ENCODE measurements at regions not wholly inside any gene's neighbourhood (a gene's known extent, or its start where the extent isn't known, plus 50 kb on each side); places are given as distances from the start of the nearest gene placed in this dataset.
"Not testable (repeated sequence)": the region's sequence is repeated elsewhere in the genome, so short reads cannot be mapped to it uniquely, and the experiment has no call there.

- no peak for DNase-seq
- TF ChIP-seq CTCF (IDR thresholded peaks at IDR 0.05) = no peak
- intact Hi-C loops (cut with DNase I; ENCODE audit: low total_unique reads) = no loop called here
- Histone ChIP-seq H3K36me3 (no peaks in the 10 kb centered on the region), H3K4me1 (peaks cover 0 to 32% (median 6%) of the 10 kb centered on the region in 4 donors), H3K27ac (no peak overlapping the region), H3K9me3 (no peaks in the 10 kb centered on the region), H3K4me3 (no peak overlapping the region), H3K27me3 (no peaks in the 10 kb centered on the region)
Observed at GRCh38 chr6:85346196-85346595, 103.7 kb upstream of the NT5E start.

DNA sequence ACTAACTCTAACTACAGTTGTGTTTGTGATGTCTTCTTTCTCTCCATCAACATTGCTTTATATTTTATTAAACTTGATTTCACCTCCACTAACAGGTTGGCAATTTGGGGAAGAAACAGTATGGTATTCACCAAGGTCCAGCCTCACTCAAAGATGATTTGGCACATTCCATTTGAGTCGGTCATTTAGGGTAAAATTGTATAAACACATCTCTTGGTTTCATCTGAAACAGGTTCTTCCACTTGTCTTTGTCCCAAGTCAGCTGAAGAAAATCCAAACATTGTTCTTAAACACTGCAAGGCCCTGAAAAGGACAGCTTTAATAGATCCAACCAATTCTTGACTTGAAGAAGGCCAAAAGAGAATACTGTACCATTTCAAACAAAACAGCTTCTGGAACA is 104.9 kb upstream of the NT5E start:
- H3K36me3 ChIP-seq = no peaks in the 10 kb centered on the region
- H3K27ac ChIP-seq = no peak overlapping the region
- no peaks in the 10 kb centered on the region for H3K27me3 ChIP-seq
- H3K9me3 ChIP-seq = no peaks in the 10 kb centered on the region
- peaks cover 0 to 32% (median 6%) of the 10 kb centered on the region in 4 donors for H3K4me1 ChIP-seq
- intact Hi-C loops (cut with DNase I; ENCODE audit: low total_unique reads) = no loop called here
- H3K4me3 ChIP-seq = no peak overlapping the region
- DNase-seq = no peak
- no peak for TF ChIP-seq CTCF (IDR thresholded peaks at IDR 0.05)

DNA sequence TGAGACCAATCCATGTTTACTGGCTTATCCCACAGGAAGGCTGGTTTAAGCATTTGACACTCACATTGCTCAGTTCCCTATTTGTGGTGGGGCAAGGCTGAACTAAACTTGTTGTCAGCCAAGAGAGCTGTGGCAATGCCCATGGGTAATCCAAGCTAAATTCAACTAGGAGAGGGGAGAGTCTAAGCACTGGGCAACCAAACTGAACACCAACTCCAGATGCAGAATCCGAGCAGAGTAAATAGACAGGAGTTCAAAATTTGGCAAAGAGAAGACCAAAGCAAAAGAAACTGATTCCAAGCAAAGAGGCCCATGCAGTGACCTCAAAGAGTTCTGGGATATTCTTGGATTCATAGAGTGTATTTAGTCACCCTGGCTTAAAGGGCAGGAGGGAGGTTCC is 106.5 kb upstream of the NT5E start:
- no peak overlapping the region for H3K4me3 ChIP-seq
- intact Hi-C loops (cut with DNase I; ENCODE audit: low total_unique reads) = no loop called here
- no peak for DNase-seq
- H3K27me3 ChIP-seq = no peaks in the 10 kb centered on the region
- no peak for TF ChIP-seq CTCF (IDR thresholded peaks at IDR 0.05)
- no peaks in the 10 kb centered on the region for H3K36me3 ChIP-seq
- H3K4me1 ChIP-seq = peaks cover 0 to 25% (median 5%) of the 10 kb centered on the region in 4 donors
- H3K27ac ChIP-seq = peak overlapping the region; percentile 5 to 13
- H3K9me3 ChIP-seq = no peaks in the 10 kb centered on the region

DNA sequence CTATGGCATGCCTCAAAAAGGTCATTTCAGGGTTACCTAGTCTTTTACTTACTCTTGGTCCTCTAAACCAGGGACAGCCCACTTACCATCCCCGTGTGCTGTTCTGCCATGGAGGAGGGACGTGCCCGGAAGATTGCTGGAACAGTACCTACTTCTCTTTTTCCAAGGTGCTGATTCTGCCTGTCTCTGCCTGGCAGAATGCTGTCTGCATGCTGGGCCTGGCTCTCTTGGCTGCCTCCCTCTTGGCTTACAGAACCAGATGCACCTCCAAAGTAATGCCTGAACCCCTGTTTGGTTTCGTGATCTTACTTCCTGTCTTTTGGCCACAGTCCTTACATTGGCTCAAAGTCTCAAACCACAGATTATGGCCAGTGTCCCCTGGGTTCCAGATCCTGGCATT is 120.7 kb upstream of the NT5E start:
- Histone ChIP-seq H3K4me3 (no peak overlapping the region), H3K9me3 (no peaks in the 10 kb centered on the region), H3K27me3 (no peaks in the 10 kb centered on the region), H3K36me3 (no peaks in the 10 kb centered on the region), H3K27ac (peak overlapping the region; percentile 43 to 50), H3K4me1 (peaks cover 0 to 13% (median 6%) of the 10 kb centered on the region in 4 donors)
- no peak for DNase-seq
- intact Hi-C loops (cut with DNase I; ENCODE audit: low total_unique reads) = loop anchor here (10.0 kb wide), 1 partner anchor 554 kb away; no protein-coding TSS in a partner anchor
- no peak for TF ChIP-seq CTCF (IDR thresholded peaks at IDR 0.05)

DNA sequence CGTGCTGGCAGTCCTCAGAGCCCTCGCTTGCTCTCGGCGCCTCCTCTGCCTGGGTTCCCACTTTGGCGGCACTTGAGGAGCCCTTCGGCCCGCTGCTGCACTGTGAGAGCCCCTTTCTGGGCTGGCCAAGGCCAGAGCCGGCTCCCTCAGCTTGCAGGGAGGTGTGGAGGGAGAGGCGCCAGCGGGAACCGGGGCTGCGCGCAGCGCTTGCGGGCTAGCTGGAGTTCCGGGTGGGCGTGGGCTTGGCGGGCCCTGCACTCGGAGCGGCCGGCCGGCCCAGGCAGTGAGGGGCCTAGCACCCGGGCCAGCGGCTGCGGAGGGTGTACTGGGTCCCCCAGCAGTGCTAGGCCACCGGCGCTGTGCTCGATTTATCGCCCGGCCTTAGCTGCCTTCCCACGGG is 124.1 kb upstream of the NT5E start:
- not testable (repeated sequence) for H3K27ac ChIP-seq, H3K27me3 ChIP-seq, H3K9me3 ChIP-seq, DNase-seq, H3K4me3 ChIP-seq, H3K36me3 ChIP-seq
- intact Hi-C loops (cut with DNase I; ENCODE audit: low total_unique reads) = loop anchor here (10.0 kb wide), 1 partner anchor 551 kb away; no protein-coding TSS in a partner anchor
- peaks cover 0 to 29% (median 6%) of the 10 kb centered on the region in 4 donors for H3K4me1 ChIP-seq

DNA sequence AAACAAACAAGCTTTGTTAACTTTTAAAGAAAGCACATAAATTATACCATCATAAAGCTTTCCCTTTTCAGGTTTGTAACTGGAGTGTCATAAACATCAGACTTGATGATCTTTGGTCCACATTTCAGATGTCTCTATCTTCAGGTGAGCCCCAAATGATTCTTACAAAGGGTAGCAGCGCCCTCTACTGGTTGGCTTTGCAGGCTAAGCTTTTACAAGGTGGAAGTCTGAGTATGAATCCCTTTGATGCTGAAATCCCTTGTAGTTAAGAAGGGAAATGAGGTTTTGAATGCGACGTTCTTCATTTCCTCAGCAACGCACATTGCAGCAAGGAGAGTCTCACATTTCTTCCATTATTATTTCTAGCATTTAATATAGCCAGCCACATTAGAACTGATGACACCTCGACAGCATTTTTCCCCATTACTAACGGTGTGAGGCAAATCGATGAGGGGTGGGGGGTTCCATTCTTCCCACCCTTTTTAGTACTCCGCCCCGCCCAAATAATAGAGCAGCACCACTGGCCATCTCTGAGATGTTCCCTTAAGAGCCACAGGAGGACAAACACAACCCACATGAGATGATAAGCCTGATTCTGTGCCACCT is 126.3 kb upstream of the NT5E start:
- Histone ChIP-seq H3K27me3 (no peaks in the 10 kb centered on the region), H3K36me3 (no peaks in the 10 kb centered on the region), H3K4me3 (no peak overlapping the region), H3K9me3 (peaks cover 0 to under 1% (median 0%) of the 10 kb centered on the region in 3 donors), H3K27ac (peak overlapping the region in 1 of 2 donors; percentile 13), H3K4me1 (peaks cover 0 to 21% (median 0%) of the 10 kb centered on the region in 4 donors)
- DNase-seq = peak; percentile 81 to 83
- TF ChIP-seq CTCF (IDR thresholded peaks at IDR 0.05) = peak; percentile 79 to 87
- intact Hi-C loops (cut with DNase I; ENCODE audit: low total_unique reads) = loop anchor here (5.0 to 10.0 kb wide), 3 partner anchors 196 to 906 kb away; no protein-coding TSS in a partner anchor

Measured in tibial artery (tissue), 4 donors.